ENCODE measurements at regions not wholly inside any gene's neighbourhood (a gene's known extent, or its start where the extent isn't known, plus 50 kb on each side); places are given as distances from the start of the nearest gene placed in this dataset.

DNA sequence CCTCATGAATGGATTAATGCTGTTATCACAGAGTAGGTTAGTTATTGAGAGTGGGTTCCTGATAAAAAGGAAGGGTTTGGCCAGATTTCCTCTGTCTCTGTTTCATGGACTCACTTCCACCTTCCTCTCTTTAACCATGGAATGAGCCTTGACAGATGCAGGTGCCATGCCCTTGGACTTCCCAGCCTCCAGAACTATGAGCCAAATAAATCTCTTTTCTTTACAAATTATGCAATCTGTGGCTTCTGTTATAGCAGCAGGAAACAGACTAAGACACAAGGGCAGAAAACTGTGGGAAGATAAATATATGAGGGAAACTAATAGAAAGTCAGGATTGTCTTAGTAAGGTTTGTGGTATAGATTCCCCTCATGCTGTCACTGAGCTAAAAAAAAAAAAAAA is 106.5 kb downstream of the QRSL1 start:
- no peak for DNase-seq (ENCODE audit: extremely low read depth in 1 of 4, low spot score in 3 of 4)
- ATAC-seq = no peak
- POLR2A ChIA-PET = interaction anchor here (0.6 to 1.2 kb wide), 2 partner anchors 10 to 22 kb away, joined by 4 read pairs; no protein-coding TSS in a partner anchor
- H3K36me3 ChIP-seq (ENCODE audit: control insufficient read depth, insufficient read depth, low read length) = no peaks in the 10 kb centered on the region
- no peak overlapping the region for H3K27ac ChIP-seq (ENCODE audit: extremely low read depth, low read depth, low read length)
- H3K4me2 ChIP-seq (ENCODE audit: insufficient read depth, low read length) = no peak overlapping the region
- H4K20me1 ChIP-seq (replicated peaks; ENCODE audit: control insufficient read depth, insufficient read depth, low read length) = no peaks in the 10 kb centered on the region
- TF ChIP-seq, protein P1, sequence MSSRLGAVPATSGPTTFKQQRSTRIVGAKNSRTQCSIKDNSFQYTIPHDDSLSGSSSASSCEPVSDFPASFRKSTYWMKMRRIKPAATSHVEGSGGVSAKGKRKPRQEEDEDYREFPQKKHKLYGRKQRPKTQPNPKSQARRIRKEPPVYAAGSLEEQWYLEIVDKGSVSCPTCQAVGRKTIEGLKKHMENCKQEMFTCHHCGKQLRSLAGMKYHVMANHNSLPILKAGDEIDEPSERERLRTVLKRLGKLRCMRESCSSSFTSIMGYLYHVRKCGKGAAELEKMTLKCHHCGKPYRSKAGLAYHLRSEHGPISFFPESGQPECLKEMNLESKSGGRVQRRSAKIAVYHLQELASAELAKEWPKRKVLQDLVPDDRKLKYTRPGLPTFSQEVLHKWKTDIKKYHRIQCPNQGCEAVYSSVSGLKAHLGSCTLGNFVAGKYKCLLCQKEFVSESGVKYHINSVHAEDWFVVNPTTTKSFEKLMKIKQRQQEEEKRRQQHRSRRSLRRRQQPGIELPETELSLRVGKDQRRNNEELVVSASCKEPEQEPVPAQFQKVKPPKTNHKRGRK (tag; IDR thresholded peaks at IDR 0.05) = no peak
- TF ChIP-seq SFPQ (IDR thresholded peaks at IDR 0.05; ENCODE audit: low read depth, low read length) (no peak), BMI1 (IDR thresholded peaks at IDR 0.05; ENCODE audit: low read length) (no peak), HDAC6 (IDR thresholded peaks at IDR 0.05; ENCODE audit: low read depth, low read length) (no peak), YY1 (IDR thresholded peaks at IDR 0.05; ENCODE audit: borderline replicate concordance in 1 of 3, control insufficient read depth in 1 of 3, extremely low read depth in 1 of 3, insufficient read depth in 3 of 3, insufficient read length in 1 of 3, insufficient replicate concordance in 2 of 3, low read depth in 1 of 3, low read length in 2 of 3) (no peak), MEF2A (IDR thresholded peaks at IDR 0.05; ENCODE audit: control insufficient read depth, low read depth, low read length) (no peak), SMAD2 (IDR thresholded peaks at IDR 0.05; ENCODE audit: low read depth, low read length) (no peak), ZNF696 (CRISPR knock-in tag; conservative IDR thresholded peaks at IDR 0.05) (no peak), ZNF347 (CRISPR knock-in tag; IDR thresholded peaks at IDR 0.05; ENCODE audit: low read depth) (no peak), SNIP1 (IDR thresholded peaks at IDR 0.05; ENCODE audit: low read depth) (no peak), PHTF2 (CRISPR knock-in tag; IDR thresholded peaks at IDR 0.05) (no peak), CCNT2 (IDR thresholded peaks at IDR 0.05; ENCODE audit: borderline replicate concordance, extremely low read depth, insufficient read length, low read depth, low read length) (no peak), HMGXB4 (CRISPR knock-in tag; IDR thresholded peaks at IDR 0.05) (no peak), SRSF1 (IDR thresholded peaks at IDR 0.05; ENCODE audit: low read depth, low read length) (no peak)
- TF ChIP-seq, protein P2, sequence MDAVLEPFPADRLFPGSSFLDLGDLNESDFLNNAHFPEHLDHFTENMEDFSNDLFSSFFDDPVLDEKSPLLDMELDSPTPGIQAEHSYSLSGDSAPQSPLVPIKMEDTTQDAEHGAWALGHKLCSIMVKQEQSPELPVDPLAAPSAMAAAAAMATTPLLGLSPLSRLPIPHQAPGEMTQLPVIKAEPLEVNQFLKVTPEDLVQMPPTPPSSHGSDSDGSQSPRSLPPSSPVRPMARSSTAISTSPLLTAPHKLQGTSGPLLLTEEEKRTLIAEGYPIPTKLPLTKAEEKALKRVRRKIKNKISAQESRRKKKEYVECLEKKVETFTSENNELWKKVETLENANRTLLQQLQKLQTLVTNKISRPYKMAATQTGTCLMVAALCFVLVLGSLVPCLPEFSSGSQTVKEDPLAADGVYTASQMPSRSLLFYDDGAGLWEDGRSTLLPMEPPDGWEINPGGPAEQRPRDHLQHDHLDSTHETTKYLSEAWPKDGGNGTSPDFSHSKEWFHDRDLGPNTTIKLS (IDR thresholded peaks at IDR 0.05; ENCODE audit: borderline replicate concordance, low read depth) = no peak
- intact Hi-C loops (cut with micrococcal nuclease) = loop anchor here (10.0 kb wide), 1 partner anchor 239 kb away; the partner anchor contains the start of gene CD24
- in situ Hi-C loops (cut with MboI) = no loop called here
- no peak overlapping the region for H2AFZ ChIP-seq (ENCODE audit: low read depth, low read length)
- FAIRE-seq = no peak
- H3K79me2 ChIP-seq (ENCODE audit: control insufficient read depth, insufficient read depth, low read length) = no peaks in the 10 kb centered on the region
- CTCF ChIA-PET (ENCODE audit: low intra/inter-chr PET ratio) = interaction anchor here (0.7 kb wide), 1 partner anchor 24 kb away, joined by 7 read pairs; no protein-coding TSS in a partner anchor
- H3K9me1 ChIP-seq (ENCODE audit: control insufficient read depth, insufficient read depth, low read length) = no peaks in the 10 kb centered on the region
- no peaks in the 10 kb centered on the region for H3K4me1 ChIP-seq (replicated peaks in 1 of 2; ENCODE audit: control insufficient read depth in 2 of 2, insufficient read depth in 2 of 2, low read length in 2 of 2)
- no peak overlapping the region for H3K4me3 ChIP-seq
- 0 out of 5 replicates have a peak, but pooled peaks cover 0 to 4% of the 10 kb centered on the region in 2 experiments for H3K27me3 ChIP-seq (ENCODE audit: control insufficient read depth in 2 of 2, insufficient read depth in 2 of 2, low read length in 2 of 2)
- no TSS peak for BruUV-seq (replicated peaks)
- H3K9ac ChIP-seq (ENCODE audit: insufficient read depth in 1 of 2, low read depth in 2 of 2, low read length in 2 of 2) = no peak overlapping the region
- no peaks in the 10 kb centered on the region for H3K9me3 ChIP-seq (replicated peaks; ENCODE audit: control insufficient read depth, insufficient read depth, low read depth, low read length)

All from K562 (cell line).